Prostate gland (tissue), 2 donors: ENCODE measurements at regions not wholly inside any gene's neighbourhood (a gene's known extent, or its start where the extent isn't known, plus 50 kb on each side); places are given as distances from the start of the nearest gene placed in this dataset.

ENCODE experiments used
- DNase-seq: peaks from one replicate; pipeline ENCODE4 v3.0.0-alpha.2; 2019; ENCODE audit warnings: low spot score
- H3K27ac ChIP-seq, 2 donors: fragments of 200-600 bp; sonication (generic); 2 replicates each; pipeline ENCODE4 v1.5.1; 2017 to 2019
- H3K27me3 ChIP-seq: fragments of 200-600 bp; sonication (generic); replicated peaks from 2 replicates; pipeline ENCODE4 v1.5.1; 2019; ENCODE audit not compliant: insufficient read depth
- H3K36me3 ChIP-seq, 2 donors: fragments of 200-600 bp; sonication (generic); 1 replicate in 1 of 2; 2 replicates in 1 of 2; pipeline versions ENCODE4 v1.5.1 to v1.8.1; 2017 to 2019
- H3K4me1 ChIP-seq: fragments of 200-600 bp; sonication (generic); replicated peaks from 2 replicates; pipeline ENCODE4 v1.5.1; 2019
- H3K4me3 ChIP-seq, 2 donors: fragments of 200-600 bp; sonication (generic); 2 replicates each; pipeline ENCODE4 v1.5.1; 2017 to 2019
- H3K9me3 ChIP-seq: fragments of 200-600 bp; sonication (generic); 2 replicates; pipeline ENCODE4 v1.5.1; 2017
- CTCF ChIP-seq, 4 experiments: fragments of 200-600 bp in 2 of 4; fragments of 450-650 bp in 2 of 4; sonication (generic) in 2 of 4; IDR thresholded peaks; 1 replicate in 3 of 4; 2 replicates in 1 of 4; pipeline ENCODE4 v1.5.1; 2016 to 2019; ENCODE audit warnings: antibody characterized with exemption in 4 of 4, mild to moderate bottlenecking in 2 of 4, moderate library complexity in 2 of 4
- POLR2A ChIP-seq: fragments of 450-650 bp; IDR thresholded peaks from one replicate; pipeline ENCODE4 v1.6.1; 2016; ENCODE audit warnings: antibody characterized with exemption, mild to moderate bottlenecking
- POLR2AphosphoS5 ChIP-seq: sonication (generic); formaldehyde crosslinking; IDR thresholded peaks from one replicate; pipeline ENCODE4 v1.6.1; 2017; ENCODE audit warnings: antibody characterized with exemption
- WGBS: methylation state at CpG from one replicate; pipeline ENCODE4 v1.1.5; 2018; 5-methylcytosine and 5-hydroxymethylcytosine counted together
- intact Hi-C: fragments of 100-400 bp; cut with DNase I; formaldehyde crosslinking; loops from one replicate; pipeline ENCODE4 v1.14.2; 2022

- 20% methylated on average over 2 of the region's 2 CpGs for WGBS
- no peaks in the 10 kb centered on the region for H3K9me3 ChIP-seq
- H3K27me3 ChIP-seq = no peaks in the 10 kb centered on the region
- H3K27ac ChIP-seq = peak overlapping the region; percentile 40 to 69
- no peak overlapping the region for H3K4me3 ChIP-seq
- TF ChIP-seq POLR2AphosphoS5 (peak; percentile 46), CTCF (IDR thresholded peaks at IDR 0.05) (no peak)
- DNase-seq = peak; percentile 9
- intact Hi-C loops = no loop called here
- H3K36me3 ChIP-seq = no peaks in the 10 kb centered on the region
- H3K4me1 ChIP-seq = peaks cover 3% of the 10 kb centered on the region
These were observed 507.4 kb upstream of the PKDCC start for GRCh38 chr2:41540272-41540998.

GRCh38 chr2:41543726-41544125 lies 504.1 kb upstream of the PKDCC start:
- intact Hi-C loops = no loop called here

GRCh38 chr2:41544709-41545108 lies 503.1 kb upstream of the PKDCC start:
- Histone ChIP-seq H3K4me3 (no peak overlapping the region), H3K27me3 (no peaks in the 10 kb centered on the region), H3K9me3 (no peaks in the 10 kb centered on the region), H3K36me3 (no peaks in the 10 kb centered on the region), H3K4me1 (peaks cover 3% of the 10 kb centered on the region), H3K27ac (no peak overlapping the region)
- TF ChIP-seq POLR2AphosphoS5 (no peak), POLR2A (no peak), CTCF (IDR thresholded peaks at IDR 0.05) (no peak)
- intact Hi-C loops = no loop called here
- DNase-seq = no peak
- WGBS = 85% methylated on average over 5 of the region's 5 CpGs

More at GRCh38 chr2:41543726-41544125, 504.1 kb upstream of the PKDCC start:
- H3K36me3 ChIP-seq = no peaks in the 10 kb centered on the region
- no peak overlapping the region for H3K27ac ChIP-seq
- H3K9me3 ChIP-seq = no peaks in the 10 kb centered on the region
- no peak overlapping the region for H3K4me3 ChIP-seq
- H3K27me3 ChIP-seq = no peaks in the 10 kb centered on the region
- 97% methylated on average over 2 of the region's 2 CpGs for WGBS
- DNase-seq = no peak
- TF ChIP-seq CTCF (IDR thresholded peaks at IDR 0.05) = no peak
- no peak for TF ChIP-seq POLR2A
- TF ChIP-seq POLR2AphosphoS5 = no peak
- H3K4me1 ChIP-seq = peaks cover 3% of the 10 kb centered on the region

- TF ChIP-seq POLR2AphosphoS5 (no peak), POLR2A (no peak), CTCF (IDR thresholded peaks at IDR 0.05) (no peak)
- H3K4me1 ChIP-seq = no peaks in the 10 kb centered on the region
- no peaks in the 10 kb centered on the region for H3K36me3 ChIP-seq
- H3K4me3 ChIP-seq = no peak overlapping the region
- intact Hi-C loops = no loop called here
- no peaks in the 10 kb centered on the region for H3K9me3 ChIP-seq
- no peaks in the 10 kb centered on the region for H3K27me3 ChIP-seq
- H3K27ac ChIP-seq = no peak overlapping the region
- DNase-seq = no peak
- WGBS = 81% methylated on average over 4 of the region's 4 CpGs
These were observed 501.8 kb upstream of the PKDCC start for GRCh38 chr2:41546031-41546430.

- Histone ChIP-seq H3K36me3 (no peaks in the 10 kb centered on the region), H3K4me1 (no peaks in the 10 kb centered on the region), H3K4me3 (no peak overlapping the region), H3K9me3 (no peaks in the 10 kb centered on the region), H3K27me3 (no peaks in the 10 kb centered on the region), H3K27ac (no peak overlapping the region)
- intact Hi-C loops = no loop called here
- DNase-seq = no peak
- TF ChIP-seq POLR2A (no peak), CTCF (IDR thresholded peaks at IDR 0.05) (no peak), POLR2AphosphoS5 (no peak)
- WGBS = 86% methylated on average over 1 of the region's 1 CpG
These were observed 479.2 kb upstream of the PKDCC start for GRCh38 chr2:41568648-41569047.
